Heart left ventricle (tissue), 13 donors: ENCODE measurements at regions not wholly inside any gene's neighbourhood (a gene's known extent, or its start where the extent isn't known, plus 50 kb on each side); places are given as distances from the start of the nearest gene placed in this dataset.

Source experiments
- CTCF ChIP-seq, 12 donors: fragments of 200-600 bp; sonication (generic) in 4 of 12; IDR thresholded peaks; one replicate each; pipeline versions ENCODE4 v1.5.0 to v1.8.0; 2018 to 2022; ENCODE audit warnings: antibody characterized with exemption in 12 of 12, mild to moderate bottlenecking in 5 of 12
- POLR2A ChIP-seq, 2 donors: fragments of 450-650 bp; IDR thresholded peaks; one replicate each; pipeline ENCODE4 v1.6.1; 2017; ENCODE audit warnings: antibody characterized with exemption in 2 of 2, mild to moderate bottlenecking in 2 of 2, moderate library complexity in 2 of 2
- donor health status: ischemic (EF 13 %, LVEDD 7.1; RV severe dilation, severe dysfunction).
- donor health status: DM: no; HTN: yes; CAD: no.
- donor health status: DM: no; HTN: no; CAD: no.
- donor health status: ischemic (EF 25% LVEDD 6.9; RV normal size, moderate dysfunction).
- donor health status: ischemic (EF 25% LVEDD 5.7; RV mildly dilated, moderate dysfunction).
- donor health status: ischemic (EF 35%, LVEDD 5.7; RV mildly dilated, moderate dysfunction).
- donor health status: nonischemic (EF 11% LVEDD 7.7; RV severe dilation, severe dysfunction).
- donor health status: DM: yes; HTN: yes; CAD: no.
- donor health status: PGD.
- donor health status: ischemic (EF 29% LVEDD 5.4; RV normal size, mild dysfunction).
- donor health status: nonischemic (EF 23%, LVEDD 6.1; RV moderate dilation, normal function).

- no peak for TF ChIP-seq CTCF (IDR thresholded peaks at IDR 0.05)
- no peak for TF ChIP-seq POLR2A (IDR thresholded peaks at IDR 0.05)
These were observed 436.7 kb downstream of the IPMK start for GRCh38 chr10:57830877-57831560.
